H1 (cell line): ENCODE measurements at regions not wholly inside any gene's neighbourhood (a gene's known extent, or its start where the extent isn't known, plus 50 kb on each side); places are given as distances from the start of the nearest gene placed in this dataset.

Experiments
- ATF2 ChIP-seq: IDR thresholded peaks from 2 replicates; pipeline ENCODE4 v1.6.1; 2012; ENCODE audit warnings: low read length, inconsistent platforms
- BACH1 ChIP-seq: IDR thresholded peaks from 2 replicates; pipeline ENCODE4 v1.6.1; 2012; ENCODE audit warnings: low read length, improper control_type of control experiment
- CHD7 ChIP-seq: fragments of 300-600 bp; sonication (generic); IDR thresholded peaks from 2 replicates; pipeline ENCODE4 v1.7.1; 2012; ENCODE audit warnings: low read length, moderate library complexity, mild to moderate bottlenecking, inconsistent platforms; ENCODE audit not compliant: insufficient replicate concordance
- JUN ChIP-seq: IDR thresholded peaks from 2 replicates; pipeline ENCODE4 v1.6.1; 2011; ENCODE audit warnings: low read depth, mild to moderate bottlenecking, improper control_type of control experiment, low read length
- NANOG ChIP-seq: IDR thresholded peaks from 2 replicates; pipeline ENCODE4 v1.6.1; 2011; ENCODE audit warnings: low read length, low read depth, mild to moderate bottlenecking, inconsistent platforms; ENCODE audit not compliant: insufficient read depth, poor library complexity, severe bottlenecking
- PHF8 ChIP-seq: fragments of 200-600 bp; sonication (generic); conservative IDR thresholded peaks from 2 replicates; pipeline ENCODE4 v1.7.1; 2012; ENCODE audit warnings: low read depth, mild to moderate bottlenecking, inconsistent platforms, low read length, moderate library complexity
- RAD21 ChIP-seq, 2 experiments: IDR thresholded peaks in 1 of 2; conservative IDR thresholded peaks in 1 of 2; 2 replicates each; pipeline ENCODE4 v1.6.1; 2011; ENCODE audit warnings: low read depth in 2 of 2, low read length in 2 of 2, improper control_type of control experiment in 1 of 2, inconsistent platforms in 1 of 2, mild to moderate bottlenecking in 1 of 2, moderate library complexity in 1 of 2
- SIX5 ChIP-seq: IDR thresholded peaks from 2 replicates; pipeline ENCODE4 v1.6.1; 2011; ENCODE audit warnings: mild to moderate bottlenecking, low read depth, low read length
- SP4 ChIP-seq: IDR thresholded peaks from 2 replicates; pipeline ENCODE4 v1.6.1; 2012; ENCODE audit warnings: low read length, inconsistent platforms
- TAF1 ChIP-seq: IDR thresholded peaks from 2 replicates; pipeline ENCODE4 v1.6.1; 2011; ENCODE audit warnings: mild to moderate bottlenecking, low read depth, low read length
- TCF12 ChIP-seq: IDR thresholded peaks from 2 replicates; pipeline ENCODE4 v1.6.1; 2011; ENCODE audit warnings: low read depth, mild to moderate bottlenecking, low read length

- TF ChIP-seq CHD7, result no peak
- no peak for TF ChIP-seq SP4
- TF ChIP-seq RAD21 (IDR thresholded peaks at IDR 0.05 in 1 of 2, conservative IDR thresholded peaks at IDR 0.05 in 1 of 2; ENCODE audit: low read depth in 2 of 2, low read length in 2 of 2), result no peak
- no peak for TF ChIP-seq TAF1
- TF ChIP-seq JUN, result no peak
- TF ChIP-seq PHF8, result no peak
- no peak for TF ChIP-seq BACH1
- no peak for TF ChIP-seq TCF12
- TF ChIP-seq ATF2, result no peak
- no peak for TF ChIP-seq NANOG
- TF ChIP-seq SIX5, result no peak
Measured at GRCh38 chr3:5766848-5767247, 579.3 kb downstream of the EDEM1 start (continued).
